Activated CD4-positive, alpha-beta T cell treated with anti-CD3 and anti-CD28 coated beads for 24 hours (primary cell): ENCODE measurements at regions not wholly inside any gene's neighbourhood (a gene's known extent, or its start where the extent isn't known, plus 50 kb on each side); places are given as distances from the start of the nearest gene placed in this dataset.
"Not testable (repeated sequence)": the region's sequence is repeated elsewhere in the genome, so short reads cannot be mapped to it uniquely, and the experiment has no call there.

ENCODE experiments used
- DNase-seq, 2 donors: peaks; one replicate each; pipeline ENCODE4 v3.0.0-alpha.2; 2020; ENCODE audit warnings: low read depth in 2 of 2

DNA sequence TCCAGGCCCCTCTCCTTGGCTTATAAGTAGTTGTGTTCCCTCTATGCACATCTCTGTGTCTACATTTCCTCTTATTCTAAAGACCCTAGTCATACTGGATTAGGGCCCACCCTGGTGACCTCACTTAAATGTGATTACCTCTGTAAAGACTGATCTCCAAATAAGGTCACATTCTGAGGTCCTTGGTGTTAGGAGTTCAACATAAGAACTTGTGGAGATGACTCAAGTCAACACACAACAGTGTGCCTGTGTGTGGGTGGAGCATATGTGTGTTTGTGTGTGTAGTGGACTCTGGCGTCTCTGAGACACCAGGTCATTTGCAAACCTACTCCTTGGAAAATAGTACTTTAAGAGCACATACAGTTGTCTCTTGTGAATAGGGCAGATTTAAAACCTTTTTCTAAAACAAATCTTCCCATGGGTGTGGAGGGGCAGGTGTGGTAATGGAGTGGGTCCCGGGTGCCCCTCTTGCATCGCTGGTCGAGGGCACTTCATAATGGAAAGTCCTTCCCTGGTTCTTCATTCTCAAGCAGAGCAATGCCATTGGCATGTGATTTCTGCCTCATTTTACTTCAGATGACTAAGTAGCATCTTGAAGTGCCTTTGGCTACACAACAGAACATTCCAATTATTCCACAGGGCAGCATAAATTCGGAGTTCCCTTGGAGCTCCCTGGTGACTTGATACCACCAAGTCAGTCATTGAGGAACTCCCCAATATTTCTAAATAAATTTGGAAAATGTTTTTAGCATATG lies 84.4 kb downstream of the C9orf152 start:
- DNase-seq, result no peak

DNA sequence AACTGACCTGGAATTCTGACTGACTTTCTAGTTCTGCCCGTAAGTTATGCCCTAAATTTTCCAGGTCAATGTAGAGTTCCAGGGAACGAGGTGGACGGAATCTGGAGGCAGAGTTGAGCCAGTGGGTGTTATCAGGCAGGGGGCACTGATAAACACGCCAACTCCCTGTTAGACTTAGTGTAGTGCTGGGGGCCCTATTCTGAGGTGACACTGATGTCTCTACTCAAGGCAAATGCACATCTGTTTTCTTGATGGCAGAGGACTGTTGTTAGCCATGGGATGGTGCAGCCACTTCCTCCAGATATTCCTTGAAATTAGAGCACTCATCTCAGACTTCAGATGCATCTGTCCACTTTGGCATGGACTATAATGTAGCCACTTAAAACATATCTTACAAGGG lies 83.5 kb downstream of the C9orf152 start:
- DNase-seq, result no peak

DNA sequence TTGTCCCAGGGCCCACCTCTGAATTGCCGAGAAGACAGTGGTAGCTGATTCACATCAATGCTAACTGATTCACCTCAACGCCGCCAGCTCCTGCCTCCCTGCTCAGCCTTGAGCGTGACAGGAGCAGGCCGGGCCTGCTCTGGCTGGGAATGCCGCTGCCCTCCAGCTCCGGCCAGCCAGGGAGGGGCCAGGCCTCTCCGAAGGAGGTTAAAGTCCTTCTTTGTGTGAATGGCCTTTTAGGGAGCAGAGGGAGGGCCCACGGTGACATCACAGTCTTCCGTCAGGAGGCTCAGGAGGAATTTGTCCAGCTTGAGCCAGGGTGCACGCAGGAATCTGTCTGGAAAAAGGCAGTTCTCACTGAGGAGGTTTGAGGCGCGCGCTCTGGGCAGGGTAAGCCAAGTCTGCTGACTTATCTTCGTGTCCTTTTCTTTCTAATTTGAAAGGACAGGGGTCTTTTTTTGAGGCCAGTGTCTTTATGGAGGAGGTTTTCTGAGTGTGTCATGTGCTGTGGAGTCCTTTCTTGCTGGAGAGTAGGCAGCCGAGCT lies 82.7 kb downstream of the C9orf152 start:
- no peak for DNase-seq

DNA sequence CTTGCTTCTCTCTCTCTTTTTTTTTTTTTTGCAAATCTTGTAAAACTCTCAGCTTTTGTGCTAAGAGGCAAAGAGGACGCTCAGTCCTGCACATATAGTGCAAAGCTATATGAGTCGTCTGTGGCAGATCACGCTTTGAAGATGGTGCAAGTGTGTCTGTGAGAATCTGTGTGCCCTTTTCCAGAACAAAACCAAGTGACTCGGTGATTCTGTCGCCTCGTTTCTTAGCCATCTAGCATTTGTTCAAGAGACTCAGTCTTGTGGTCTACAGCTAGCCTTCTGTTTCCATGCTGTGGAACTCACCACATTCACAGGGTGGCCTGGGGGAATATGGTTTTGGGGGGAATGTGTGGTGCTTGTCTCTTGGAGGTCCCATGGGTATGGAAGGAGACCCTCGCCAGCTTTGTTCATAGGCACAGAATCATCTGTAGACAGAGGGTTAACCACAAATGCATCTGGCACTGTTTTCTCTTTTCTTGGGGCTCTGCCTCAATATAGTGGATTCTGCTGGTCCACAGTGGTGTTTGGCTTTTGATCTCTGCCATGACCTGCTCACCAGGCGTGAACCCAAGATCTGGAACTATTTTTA lies 82.1 kb downstream of the C9orf152 start:
- DNase-seq, result no peak

DNA sequence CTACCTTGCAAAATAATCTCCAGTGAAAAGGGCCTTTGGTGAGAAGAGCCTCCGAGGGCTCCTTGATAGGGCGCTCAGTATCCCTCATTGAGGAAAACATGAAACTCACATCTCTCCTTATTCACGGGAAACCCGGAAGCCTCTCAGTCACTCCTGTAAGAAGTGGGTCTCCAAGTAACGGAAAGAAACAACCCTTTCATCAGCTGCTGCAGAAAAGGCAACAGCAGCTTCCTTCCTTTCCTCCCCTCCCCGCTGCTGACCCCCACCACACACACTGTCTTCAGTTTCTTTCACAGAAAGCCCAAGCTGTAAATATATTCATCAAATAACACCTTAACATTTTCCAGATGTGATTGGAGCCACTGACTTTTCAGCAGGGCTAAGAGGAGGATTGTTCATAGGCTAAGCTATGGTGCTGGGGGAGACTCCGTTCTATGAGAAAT lies 81.4 kb downstream of the C9orf152 start:
- no peak for DNase-seq

DNA sequence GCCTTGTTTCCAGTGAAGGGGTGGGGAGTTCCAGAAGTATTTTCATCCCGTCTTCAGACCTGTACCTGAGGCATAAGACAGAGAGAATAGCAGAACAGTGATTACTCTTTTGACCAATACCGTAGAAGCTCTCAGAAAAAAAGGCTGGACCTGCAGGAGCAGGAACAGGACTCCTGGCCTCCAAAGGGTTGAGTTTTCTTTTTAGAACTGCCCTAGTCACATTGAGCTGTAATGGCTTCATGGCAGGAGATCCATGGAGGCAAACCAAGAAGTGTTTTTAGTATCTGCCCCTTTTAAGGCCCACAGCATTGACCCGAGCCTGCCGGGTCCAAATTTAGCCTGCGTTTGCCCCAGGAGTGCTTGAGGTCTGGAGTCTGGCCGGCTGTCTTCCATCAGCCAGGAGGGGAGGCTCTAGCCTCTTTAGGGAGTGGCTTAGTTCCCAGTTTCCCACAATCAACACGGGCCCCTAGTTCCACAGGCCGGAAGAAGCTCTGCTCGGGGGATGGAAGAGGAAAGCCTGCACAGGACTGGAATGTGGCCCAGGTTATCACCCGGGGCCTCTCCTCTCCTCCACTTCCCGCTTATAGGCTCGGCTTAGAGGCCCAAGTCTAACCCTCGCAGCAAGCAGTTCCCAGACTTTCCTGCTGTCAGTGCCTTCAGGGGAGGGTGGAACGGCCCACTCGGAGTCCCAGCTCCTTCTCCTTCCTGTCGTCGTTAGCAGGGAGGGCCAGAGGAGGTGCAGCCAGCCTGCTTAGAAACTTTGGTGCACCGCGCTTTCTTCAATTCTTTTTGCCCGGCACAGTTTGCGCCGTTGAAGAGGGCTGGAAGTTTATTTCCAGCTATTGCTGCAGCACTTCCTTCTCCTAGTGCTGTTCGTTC lies 80.7 kb downstream of the C9orf152 start:
- DNase-seq, result no peak

DNA sequence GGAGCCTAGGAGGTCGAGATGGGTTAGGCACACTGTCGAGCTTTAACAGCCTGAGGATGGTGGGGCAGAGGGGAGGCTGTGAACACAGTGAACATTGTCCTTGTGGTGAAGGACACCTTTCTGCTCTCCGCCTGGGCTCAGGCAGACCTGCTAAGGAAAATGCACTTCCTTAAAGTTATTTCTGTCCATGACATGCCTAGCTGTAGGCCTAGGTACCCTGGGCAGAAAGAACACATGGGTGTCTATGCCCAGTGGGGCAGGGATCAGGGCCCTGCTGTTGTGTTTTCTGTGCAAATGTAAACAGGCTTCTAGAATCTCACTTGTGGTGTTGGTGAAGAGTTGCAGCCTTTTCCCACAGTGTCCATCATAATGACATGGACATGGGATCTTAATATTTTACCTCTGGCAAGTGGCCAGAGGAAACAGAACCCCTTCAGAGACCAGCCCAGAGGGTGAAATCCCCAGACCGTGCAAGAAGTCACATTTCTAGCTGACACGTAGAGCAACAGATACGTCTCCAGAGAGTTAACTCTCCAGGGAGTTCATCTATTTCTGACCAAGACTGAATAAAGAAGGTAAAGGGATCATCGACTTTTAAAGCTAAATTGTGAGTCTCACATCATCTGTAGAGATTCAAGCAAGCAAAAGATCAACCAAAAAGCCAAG lies 79.2 kb downstream of the C9orf152 start:
- DNase-seq, result no peak

DNA sequence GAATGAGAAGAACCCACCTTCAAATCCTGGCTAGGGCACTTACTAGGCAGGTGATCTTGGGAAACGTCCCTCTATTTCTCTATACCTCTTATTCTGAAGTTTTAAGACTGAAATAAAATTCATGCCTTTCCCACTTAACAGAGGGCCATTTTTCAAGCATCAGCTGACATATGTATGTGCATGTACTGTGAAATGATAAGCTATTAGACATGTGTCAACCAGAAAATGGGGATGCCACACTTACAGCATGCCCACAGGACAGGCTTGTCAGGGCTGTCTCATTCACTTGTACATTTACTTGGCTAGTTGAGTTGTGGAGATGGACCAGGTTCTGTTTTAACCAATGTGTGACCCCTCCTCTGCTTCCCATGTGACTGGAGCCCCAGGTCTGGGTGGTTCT lies 78.5 kb downstream of the C9orf152 start:
- DNase-seq, result no peak

DNA sequence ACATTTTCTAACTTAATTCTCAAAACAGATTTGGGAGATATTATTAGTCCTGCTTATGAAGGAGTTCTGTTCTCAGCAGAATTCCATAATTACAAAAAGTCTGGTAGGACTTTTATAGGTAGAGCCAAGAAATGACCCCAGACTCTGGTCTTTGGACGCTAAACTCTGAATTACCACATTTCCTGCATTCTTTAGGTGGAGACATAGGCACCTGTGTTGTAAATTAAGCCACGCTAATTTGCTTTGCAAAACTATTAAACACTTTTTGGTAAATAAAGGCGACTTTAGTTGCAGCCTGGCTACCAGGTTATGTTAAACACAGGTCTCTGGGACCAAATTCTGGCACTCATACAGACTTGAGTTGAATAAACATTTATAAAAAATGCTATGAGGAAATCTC lies 77.7 kb downstream of the C9orf152 start:
- DNase-seq, result no peak

DNA sequence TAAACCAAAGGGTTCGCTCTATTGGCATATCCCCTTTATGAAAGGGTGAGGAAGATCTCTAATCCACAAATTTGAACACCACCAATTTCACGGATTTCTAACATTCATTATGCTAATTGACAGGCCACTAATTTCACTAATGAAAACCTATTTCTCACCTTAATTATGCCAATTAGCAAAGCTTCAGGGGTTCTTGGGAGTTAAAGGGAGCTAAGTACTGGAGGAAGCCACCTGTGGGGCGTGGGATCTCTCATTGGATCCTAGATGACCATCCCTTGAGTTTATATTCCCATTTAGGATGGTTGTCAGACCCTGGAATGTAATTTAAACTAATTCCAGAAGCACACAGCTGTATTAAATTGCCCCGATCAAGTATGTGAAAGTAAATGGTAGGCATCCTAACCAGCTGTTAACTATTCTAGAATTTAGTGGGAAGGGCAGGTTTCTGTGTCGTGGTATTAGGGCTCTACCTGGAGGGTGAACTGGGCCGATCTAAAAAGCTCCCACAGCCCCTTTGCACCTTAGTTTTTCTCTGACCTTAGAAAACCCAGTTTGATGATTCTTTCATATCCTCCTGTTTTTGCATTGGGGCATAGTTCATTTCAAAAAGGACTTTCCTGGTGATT lies 77.1 kb downstream of the C9orf152 start:
- no peak for DNase-seq

DNA sequence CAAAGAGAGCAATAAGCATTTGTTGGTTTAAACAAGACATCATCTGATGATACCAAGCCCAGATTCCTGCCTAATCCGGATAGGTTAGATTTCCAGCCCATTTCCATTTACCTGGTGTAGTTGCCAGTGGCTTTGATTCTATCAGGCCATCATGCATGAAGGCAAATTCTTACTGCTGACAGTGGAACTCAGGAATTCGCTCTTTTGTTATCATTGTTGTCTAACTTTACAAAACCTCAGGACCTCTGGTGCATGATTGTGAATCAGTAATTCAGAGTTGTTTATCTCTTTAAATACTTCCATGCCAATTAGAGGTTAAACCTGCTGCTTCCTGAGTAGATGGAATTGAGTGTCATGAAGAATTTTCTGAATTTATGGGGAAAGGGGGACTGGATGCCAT lies 76.5 kb downstream of the C9orf152 start:
- no peak for DNase-seq

DNA sequence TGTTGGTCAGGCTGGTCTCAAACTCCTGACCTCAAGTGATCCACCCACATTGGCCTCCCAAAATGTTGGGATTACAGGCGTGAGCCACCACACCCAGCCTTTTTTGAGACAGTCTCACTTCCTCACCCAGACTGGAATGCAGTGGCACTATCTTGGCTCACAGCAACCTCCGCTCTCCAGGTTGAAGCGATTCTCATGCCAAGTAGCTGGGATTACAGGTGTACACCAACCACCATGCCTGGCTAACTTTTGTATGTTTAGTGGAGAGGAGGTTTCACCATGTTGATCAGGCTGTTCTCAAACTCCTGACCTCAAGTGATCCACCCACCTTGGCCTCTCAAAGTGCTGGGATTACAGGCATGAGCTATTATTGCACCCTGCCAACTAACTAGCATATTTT lies 75.4 kb downstream of the C9orf152 start:
- not testable (repeated sequence) for DNase-seq

DNA sequence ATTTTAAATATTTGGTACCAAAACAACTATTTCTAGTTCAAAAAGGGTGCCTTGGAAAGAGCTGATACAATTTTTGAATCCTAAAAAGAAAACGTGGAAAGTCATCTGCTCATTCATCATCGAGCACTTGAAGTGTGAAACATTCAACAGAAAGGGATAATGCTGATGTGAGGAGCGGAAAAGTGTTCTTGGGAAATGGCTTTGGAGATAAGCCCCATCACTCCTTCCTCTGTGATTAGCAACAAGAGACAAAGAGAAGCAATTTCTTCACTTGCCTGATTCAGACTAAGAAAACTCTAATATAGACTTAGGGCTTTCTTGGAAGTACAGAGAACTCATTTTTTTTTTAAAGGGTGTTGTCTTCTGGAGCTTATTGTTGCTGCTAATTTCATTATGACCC lies 74.9 kb downstream of the C9orf152 start:
- DNase-seq, result no peak

DNA sequence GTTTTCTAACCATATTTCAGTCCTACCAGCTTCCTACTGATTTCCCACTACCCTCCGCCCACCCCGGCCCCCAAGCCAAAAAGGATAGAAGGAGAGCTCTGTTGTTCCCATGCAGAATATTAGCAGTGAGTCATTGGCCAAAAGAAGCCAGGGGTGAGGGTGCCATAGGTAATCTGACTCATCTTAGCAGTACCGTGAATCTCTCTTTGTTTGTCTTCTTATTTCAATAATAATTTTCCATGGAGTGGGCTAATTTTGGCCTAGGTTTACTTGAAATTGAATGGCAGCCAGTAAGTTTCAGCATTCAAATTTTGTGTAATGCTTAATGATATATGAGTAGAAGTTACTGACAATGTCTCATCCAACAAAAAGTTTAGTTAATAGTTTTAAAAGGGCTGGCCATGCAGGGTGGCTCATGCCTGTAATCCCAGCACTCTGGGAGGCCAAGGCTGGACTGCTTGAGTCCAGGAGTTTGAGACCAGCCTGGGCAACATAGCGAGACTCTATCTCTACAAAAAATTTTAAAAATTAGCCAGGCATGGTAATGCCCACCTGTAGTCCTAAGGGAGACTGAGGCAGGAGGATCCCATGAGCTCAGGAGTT lies 74.2 kb downstream of the C9orf152 start:
- DNase-seq, result no peak

DNA sequence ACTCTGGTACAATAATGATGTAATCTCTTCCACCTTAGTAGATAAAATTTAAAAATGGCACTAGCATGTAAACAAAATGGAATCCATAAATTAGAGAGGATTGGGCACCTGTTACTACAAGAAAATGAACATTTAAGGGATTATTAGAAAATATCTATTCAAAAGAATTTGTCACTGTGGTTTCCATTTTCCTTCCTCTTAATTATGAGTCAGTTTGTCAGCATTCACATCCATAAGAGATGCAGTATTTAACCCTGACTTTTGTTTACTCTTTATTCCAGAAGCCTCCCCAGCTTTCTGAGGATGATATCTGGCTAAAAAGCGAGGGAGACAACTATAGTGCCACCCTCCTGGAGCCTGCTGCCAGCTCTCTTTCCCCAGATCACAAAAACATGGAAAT lies 72.1 kb downstream of the C9orf152 start:
- no peak for DNase-seq

DNA sequence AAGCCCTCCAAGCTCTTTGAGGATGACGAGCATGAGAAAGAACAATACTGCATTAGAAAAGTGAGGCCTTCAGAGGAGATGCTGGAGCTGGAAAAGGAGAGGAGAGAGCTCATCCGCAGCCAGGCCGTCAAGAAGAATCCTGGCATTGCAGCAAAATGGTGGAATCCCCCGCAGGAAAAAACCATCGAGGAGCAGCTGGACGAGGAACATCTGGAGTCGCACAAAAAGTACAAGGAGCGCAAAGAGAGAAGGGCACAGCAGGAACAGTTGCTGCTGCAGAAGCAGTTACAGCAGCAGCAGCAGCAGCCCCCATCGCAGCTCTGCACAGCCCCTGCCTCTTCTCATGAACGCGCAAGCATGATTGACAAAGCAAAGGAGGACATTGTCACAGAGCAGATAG lies 71.2 kb downstream of the C9orf152 start:
- no peak for DNase-seq

DNA sequence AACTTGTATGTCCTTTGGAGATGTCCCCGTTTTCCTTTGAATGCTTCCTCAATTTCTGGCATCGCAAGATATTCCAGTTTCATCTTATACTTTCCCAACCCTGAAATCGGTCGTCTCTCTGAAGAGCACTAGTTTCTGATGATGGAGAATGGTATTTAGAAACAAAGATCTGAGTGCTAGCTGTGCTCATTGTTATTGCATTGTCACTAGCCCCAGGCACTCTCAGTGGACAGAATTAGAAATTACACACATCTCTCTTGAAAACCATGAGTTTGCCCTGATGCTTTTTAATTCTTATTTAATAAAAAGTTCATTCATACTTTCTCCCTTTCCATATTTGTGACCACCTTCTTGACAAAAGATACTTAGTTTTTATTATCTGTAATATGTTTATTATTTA lies 67.7 kb downstream of the C9orf152 start:
- DNase-seq, result no peak

DNA sequence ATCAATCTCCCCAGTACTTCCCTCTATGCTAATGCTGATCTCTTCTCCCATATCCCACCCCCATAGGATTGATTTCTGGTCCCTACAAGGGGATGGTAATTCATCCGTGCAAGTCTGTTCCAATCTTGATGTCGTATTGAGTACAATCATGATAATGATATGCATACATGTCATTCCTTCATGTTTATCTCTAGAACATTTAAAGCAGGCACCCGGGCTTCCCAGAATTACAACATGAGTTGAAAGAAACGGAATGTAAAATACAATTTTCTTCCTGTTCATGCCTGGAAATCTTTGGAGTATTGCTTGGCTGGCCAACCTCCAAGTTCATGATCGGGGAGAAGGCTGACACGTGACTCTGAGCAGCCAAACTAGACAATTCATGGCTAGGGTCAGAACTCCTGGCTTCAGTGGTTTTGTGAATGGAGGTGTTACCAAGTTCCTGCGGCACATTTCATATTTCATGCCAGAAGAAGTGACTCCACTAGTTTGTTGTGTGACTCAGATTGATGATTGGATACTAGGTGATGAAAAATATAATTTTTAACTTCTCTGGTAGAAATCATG lies 66.6 kb downstream of the C9orf152 start:
- no peak for DNase-seq

DNA sequence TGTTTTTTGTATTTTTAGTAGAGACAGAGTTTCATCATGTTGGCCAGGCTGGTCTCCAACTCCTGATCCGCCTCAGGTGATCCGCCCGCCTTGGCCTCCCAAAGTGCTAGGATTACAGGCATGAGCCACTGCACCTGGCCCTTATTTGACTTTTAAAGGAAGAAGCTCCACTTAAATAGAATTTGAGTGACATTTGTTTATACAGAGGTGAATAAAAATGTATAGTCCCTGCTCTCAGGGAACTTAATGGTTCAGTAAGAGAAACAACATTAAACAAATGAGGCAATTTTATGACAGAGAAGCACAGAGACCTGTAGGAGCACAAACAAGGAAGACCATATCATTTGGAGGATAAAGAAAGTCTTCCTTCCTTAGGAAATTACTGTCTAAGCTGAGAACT lies 65.7 kb downstream of the C9orf152 start:
- DNase-seq, result no peak

DNA sequence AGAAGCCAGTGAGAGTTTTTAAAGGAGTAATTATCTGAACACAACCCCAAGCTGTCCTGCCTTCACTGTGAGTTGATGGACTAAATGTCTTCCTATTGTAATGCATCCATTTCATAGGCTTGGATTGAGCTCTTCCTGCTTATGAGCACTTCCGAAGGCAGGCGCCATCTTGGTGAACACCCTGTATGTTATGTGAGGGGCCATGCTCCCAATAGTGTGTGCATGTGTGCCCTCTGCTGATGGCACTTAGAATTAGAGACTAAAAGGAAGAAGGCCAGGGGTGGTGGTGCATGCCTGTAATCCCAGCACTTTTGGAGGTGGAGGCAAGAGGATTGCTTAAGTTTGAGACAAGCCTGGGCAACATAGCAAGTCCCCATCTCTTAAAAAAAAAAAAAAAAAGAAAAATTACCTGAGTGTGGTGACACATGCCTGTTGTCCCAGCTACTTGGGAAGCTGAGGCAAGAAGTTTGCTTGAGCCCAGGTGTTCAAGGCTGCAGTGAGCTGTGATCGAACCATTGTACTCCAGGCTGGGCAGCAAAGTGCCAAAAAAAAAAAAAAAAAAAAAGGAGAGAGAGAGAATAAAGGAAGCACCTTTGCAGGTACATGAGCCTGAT lies 65.0 kb downstream of the C9orf152 start:
- no peak for DNase-seq
